SK-N-SH (cell line): ENCODE measurements at regions not wholly inside any gene's neighbourhood (a gene's known extent, or its start where the extent isn't known, plus 50 kb on each side); places are given as distances from the start of the nearest gene placed in this dataset.
A peak's percentile ranks its signal among the peaks of the same experiment; 100 is the strongest.
"Not testable (repeated sequence)": the region's sequence is repeated elsewhere in the genome, so short reads cannot be mapped to it uniquely, and the experiment has no call there.

Experiments used
- CTCF ChIA-PET: fragments of 300-600, 350-600 bp; formaldehyde crosslinking; extraction: SDS; loops from one replicate; lab custom pipeline; 2021; lab: Yijun Ruan, JAX
- POLR2A ChIA-PET: fragments of 350-600 bp; sonication (Branson Sonifier 250); formaldehyde crosslinking; extraction: SDS; loops from one replicate; lab custom pipeline; 2020; ENCODE audit warnings: antibody characterized with exemption, inconsistent platforms; lab: Yijun Ruan, JAX
- DNase-seq: peaks from one replicate; pipeline ENCODE4 v3.0.0; 2012
- H2AFZ ChIP-seq: fragments of 200-600 bp; sonication (generic); 2 replicates; pipeline ENCODE4 v1.8.1; 2016; ENCODE audit warnings: antibody characterized with exemption, mild to moderate bottlenecking, low read depth
- H3F3A ChIP-seq: fragments of 200-600 bp; sonication (generic); replicated peaks from 2 replicates; pipeline ENCODE3; 2016; ENCODE audit warnings: antibody characterized with exemption, mild to moderate bottlenecking; ENCODE audit not compliant: insufficient read depth
- H3K27ac ChIP-seq, 2 experiments: fragments of 200-500 bp in 1 of 2; fragments of 200-600 bp in 1 of 2; sonication (Bioruptor generic) in 1 of 2; sonication (generic), shearing (Covaris generic) in 1 of 2; 2 replicates each; pipeline versions ENCODE4 v1.5.1 to v1.6.1; 2014 to 2016; ENCODE audit warnings: low read depth in 2 of 2, inconsistent platforms in 1 of 2, low read length in 1 of 2, mild to moderate bottlenecking in 1 of 2, mixed read lengths in 1 of 2
- H3K27me3 ChIP-seq: fragments of 200-600 bp; sonication (generic), shearing (Covaris generic); 2 replicates; pipeline ENCODE4 v1.6.1; 2016; ENCODE audit warnings: mixed run types; ENCODE audit not compliant: insufficient read depth
- H3K36me3 ChIP-seq, 2 experiments: fragments of 200-500 bp in 1 of 2; fragments of 200-600 bp in 1 of 2; sonication (Bioruptor generic) in 1 of 2; sonication (generic) in 1 of 2; replicated peaks in 1 of 2; 2 replicates each; pipeline versions ENCODE3 to v1.5.1; 2014 to 2016; ENCODE audit warnings: low read length in 1 of 2, mild to moderate bottlenecking in 1 of 2; ENCODE audit not compliant: insufficient read depth in 2 of 2, control insufficient read depth in 1 of 2
- H3K4me1 ChIP-seq, 2 experiments: fragments of 200-500 bp in 1 of 2; fragments of 200-600 bp in 1 of 2; sonication (Bioruptor generic) in 1 of 2; sonication (generic), shearing (Covaris generic) in 1 of 2; 2 replicates each; pipeline versions ENCODE4 v1.5.1 to v1.6.1; 2014 to 2016; ENCODE audit warnings: low read depth in 1 of 2, low read length in 1 of 2, mixed run types in 1 of 2; ENCODE audit not compliant: insufficient read depth in 2 of 2, control insufficient read depth in 1 of 2
- H3K4me2 ChIP-seq: fragments of 200-600 bp; sonication (generic), shearing (Covaris generic); 2 replicates; pipeline ENCODE4 v1.6.1; 2017; ENCODE audit warnings: mixed run types
- H3K4me3 ChIP-seq, 2 experiments: fragments of 200-500 bp in 1 of 2; fragments of 200-600 bp in 1 of 2; sonication (Bioruptor generic) in 1 of 2; sonication (generic), shearing (Covaris generic) in 1 of 2; 2 replicates each; pipeline versions ENCODE4 v1.5.1 to v1.8.1; 2014 to 2016; ENCODE audit warnings: low read depth in 2 of 2, inconsistent platforms in 1 of 2, low read length in 1 of 2, mild to moderate bottlenecking in 1 of 2, mixed read lengths in 1 of 2, moderate library complexity in 1 of 2
- H3K79me2 ChIP-seq: fragments of 200-600 bp; sonication (generic); 2 replicates; pipeline ENCODE4 v1.8.1; 2017; ENCODE audit warnings: mild to moderate bottlenecking; ENCODE audit not compliant: insufficient read depth
- H3K9ac ChIP-seq: fragments of 200-600 bp; sonication (generic); 2 replicates; pipeline ENCODE4 v1.6.1; 2017; ENCODE audit warnings: mixed run types
- H3K9me2 ChIP-seq: fragments of 200-600 bp; sonication (generic); 2 replicates; pipeline ENCODE4 v1.6.1; 2017; ENCODE audit warnings: mixed run types
- H3K9me3 ChIP-seq: fragments of 200-600 bp; sonication (generic); 2 replicates; pipeline ENCODE4 v1.6.1; 2017; ENCODE audit warnings: mixed run types, mild to moderate bottlenecking, moderate library complexity
- H4K20me1 ChIP-seq: fragments of 200-600 bp; sonication (generic); 2 replicates; pipeline ENCODE4 v1.6.1; 2017; ENCODE audit warnings: mild to moderate bottlenecking, mixed run types; ENCODE audit not compliant: insufficient read depth
- CTCF ChIP-seq: fragments of 200-600 bp; sonication (generic); IDR thresholded peaks from 2 replicates; pipeline ENCODE4 v1.6.1; 2017; ENCODE audit warnings: antibody characterized with exemption, mild to moderate bottlenecking, moderate library complexity
- EZH2phosphoT487 ChIP-seq: fragments of 200-600 bp; sonication (generic); IDR thresholded peaks from 2 replicates; pipeline ENCODE4 v1.6.1; 2017; ENCODE audit warnings: low read depth, mixed run types, mild to moderate bottlenecking, antibody characterized with exemption, moderate library complexity, borderline replicate concordance
- GABPA ChIP-seq: IDR thresholded peaks from 2 replicates; pipeline ENCODE4 v1.4.0; 2012; ENCODE audit warnings: low read depth, mild to moderate bottlenecking
- GATA2 ChIP-seq: sonication (generic); formaldehyde crosslinking; IDR thresholded peaks from 2 replicates; pipeline ENCODE4 v1.5.0; 2020; ENCODE audit warnings: mild to moderate bottlenecking, missing genetic modification reagents
- IRF3 ChIP-seq: fragments of 150-350 bp; IDR thresholded peaks from 2 replicates; pipeline ENCODE4 v1.6.1; 2016; ENCODE audit warnings: mild to moderate bottlenecking, low read depth, low read length
- NRF1 ChIP-seq: IDR thresholded peaks from 2 replicates; pipeline ENCODE4 v1.6.1; 2012; ENCODE audit warnings: low read depth, mild to moderate bottlenecking, low read length
- TEAD4 ChIP-seq: IDR thresholded peaks from 2 replicates; pipeline ENCODE4 v1.4.0; 2012; ENCODE audit warnings: mild to moderate bottlenecking, borderline replicate concordance; ENCODE audit not compliant: insufficient read depth
- ZBTB33 ChIP-seq: IDR thresholded peaks from 2 replicates; pipeline ENCODE4 v1.4.0; 2012; ENCODE audit warnings: low read depth, borderline replicate concordance
- WGBS: methylation state at CpG from one replicate; pipeline ENCODE4 v1.1.6; 2017; ENCODE audit warnings: low lambda C conversion rate; 5-methylcytosine and 5-hydroxymethylcytosine counted together

GRCh38 chr6:48511378-48511777 is 400.4 kb upstream of the PTCHD4 start:
- Histone ChIP-seq H3K27ac (no peak overlapping the region), H3K27me3 (no peaks in the 10 kb centered on the region), H3F3A (no peaks in the 10 kb centered on the region), H3K9me3 (no peaks in the 10 kb centered on the region), H3K4me1 (no peaks in the 10 kb centered on the region), H4K20me1 (no peaks in the 10 kb centered on the region), H3K36me3 (no peaks in the 10 kb centered on the region), H3K9me2 (0 out of 2 replicates have a peak, but pooled peaks cover 3% of the 10 kb centered on the region), H3K9ac (no peak overlapping the region), H3K4me2 (no peak overlapping the region), H3K4me3 (no peak overlapping the region), H2AFZ (no peak overlapping the region), H3K79me2 (no peaks in the 10 kb centered on the region)
- no peak for DNase-seq
- WGBS = 13% methylated on average over 2 of the region's 2 CpGs
- TF ChIP-seq TEAD4 (no peak), IRF3 (no peak), GABPA (no peak), NRF1 (no peak)
- POLR2A ChIA-PET = no interaction called here
- CTCF ChIA-PET = no interaction called here

- Histone ChIP-seq H3F3A (no peaks in the 10 kb centered on the region), H3K9me3 (no peaks in the 10 kb centered on the region), H3K36me3 (no peaks in the 10 kb centered on the region), H2AFZ (no peak overlapping the region), H3K4me2 (no peak overlapping the region), H3K27me3 (no peaks in the 10 kb centered on the region), H3K9ac (no peak overlapping the region), H4K20me1 (no peaks in the 10 kb centered on the region), H3K79me2 (no peaks in the 10 kb centered on the region), H3K4me3 (no peak overlapping the region), H3K9me2 (no peaks in the 10 kb centered on the region), H3K4me1 (no peaks in the 10 kb centered on the region), H3K27ac (no peak overlapping the region)
- DNase-seq = no peak
- CTCF ChIA-PET = no interaction called here
- TF ChIP-seq GATA2 (CRISPR knock-in tag) = no peak
- POLR2A ChIA-PET = no interaction called here
- WGBS = 0% methylated on average over 2 of the region's 2 CpGs
Measured at GRCh38 chr6:48505621-48506020, 394.6 kb upstream of the PTCHD4 start.

GRCh38 chr6:48493432-48493831 is 382.4 kb upstream of the PTCHD4 start:
- H3F3A ChIP-seq, DNase-seq, H3K4me1 ChIP-seq, H3K79me2 ChIP-seq, CTCF ChIA-PET, H4K20me1 ChIP-seq, H3K27ac ChIP-seq, H3K27me3 ChIP-seq, H3K9me3 ChIP-seq, POLR2A ChIA-PET, H3K4me3 ChIP-seq, H2AFZ ChIP-seq, H3K4me2 ChIP-seq, H3K9ac ChIP-seq, H3K9me2 ChIP-seq, H3K36me3 ChIP-seq: not testable (repeated sequence)
- 6% methylated on average over 2 of the region's 2 CpGs for WGBS

GRCh38 chr6:48490658-48491057 is 379.7 kb upstream of the PTCHD4 start:
- Histone ChIP-seq H3K27me3 (no peaks in the 10 kb centered on the region), H2AFZ (no peak overlapping the region), H3K4me1 (no peaks in the 10 kb centered on the region), H3K4me3 (no peak overlapping the region), H3K4me2 (no peak overlapping the region), H4K20me1 (no peaks in the 10 kb centered on the region), H3K36me3 (no peaks in the 10 kb centered on the region), H3K79me2 (no peaks in the 10 kb centered on the region), H3K9ac (no peak overlapping the region), H3K9me2 (no peaks in the 10 kb centered on the region), H3K27ac (no peak overlapping the region), H3K9me3 (no peaks in the 10 kb centered on the region), H3F3A (no peaks in the 10 kb centered on the region)
- ChIA-PET POLR2A (no interaction called here), CTCF (no interaction called here)
- TF ChIP-seq ZBTB33 (no peak), IRF3 (no peak), EZH2phosphoT487 (no peak), CTCF (0 out of 2 replicates have a peak, but pooled peaks have one; percentile 18)
- WGBS = 4% methylated on average over 4 of the region's 4 CpGs
- DNase-seq = no peak
